AG04449 (cell line): ENCODE measurements at regions not wholly inside any gene's neighbourhood (a gene's known extent, or its start where the extent isn't known, plus 50 kb on each side); places are given as distances from the start of the nearest gene placed in this dataset.

Source experiments
- CTCF ChIA-PET: fragments of 350-600 bp; formaldehyde crosslinking; extraction: SDS; loops from one replicate; lab custom pipeline; 2021; ENCODE audit warnings: antibody characterized with exemption; lab: Yijun Ruan, JAX
- POLR2A ChIA-PET: fragments of 400-600, 350-600 bp; formaldehyde crosslinking; extraction: SDS; loops from one replicate; lab custom pipeline; 2020; ENCODE audit warnings: antibody characterized with exemption, inconsistent platforms; lab: Yijun Ruan, JAX
- DNase-seq: peaks from one replicate; pipeline ENCODE4 v3.0.0-alpha.2; 2010; ENCODE audit warnings: low read depth, low spot score
- H3K4me3 ChIP-seq: 2 replicates; pipeline ENCODE4 v1.5.1; 2011; ENCODE audit warnings: low read depth, mild to moderate bottlenecking, control low read depth, low read length
- CTCF ChIP-seq: IDR thresholded peaks from one replicate; pipeline ENCODE4 v1.5.1; 2011; ENCODE audit warnings: mild to moderate bottlenecking, moderate library complexity, low read length, control low read depth, inconsistent platforms; ENCODE audit not compliant: insufficient read depth; ENCODE audit errors: missing control alignments

- DNase-seq = no peak
- POLR2A ChIA-PET = no interaction called here
- CTCF ChIA-PET = no interaction called here
- no peak for TF ChIP-seq CTCF
- no peak overlapping the region for H3K4me3 ChIP-seq
Measured at GRCh38 chr6:139602577-139602976, 228.1 kb upstream of the CITED2 start.

GRCh38 chr6:139600919-139601475 lies 226.5 kb upstream of the CITED2 start:
- TF ChIP-seq CTCF = no peak
- ChIA-PET CTCF (no interaction called here), POLR2A (no interaction called here)

GRCh38 chr6:139600343-139600742 lies 225.9 kb upstream of the CITED2 start:
- TF ChIP-seq CTCF = no peak
- ChIA-PET CTCF (no interaction called here), POLR2A (no interaction called here)
- no peak overlapping the region for H3K4me3 ChIP-seq
- no peak for DNase-seq

More at GRCh38 chr6:139600919-139601475, 226.5 kb upstream of the CITED2 start:
- H3K4me3 ChIP-seq = no peak overlapping the region
- DNase-seq = no peak

- DNase-seq = peak; percentile 98
- ChIA-PET POLR2A (interaction anchor here (0.6 to 2.5 kb wide), 7 partner anchors 11 to 453 kb away, joined by 3 to 52 read pairs (median 4); partner anchors contain the start of gene CITED2), CTCF (no interaction called here)
- TF ChIP-seq CTCF = no peak
- no peak overlapping the region for H3K4me3 ChIP-seq
Measured at GRCh38 chr6:139597771-139598755, 223.6 kb upstream of the CITED2 start.

- H3K4me3 ChIP-seq = no peak overlapping the region
Measured at GRCh38 chr6:139597087-139597763, 222.8 kb upstream of the CITED2 start.

More at GRCh38 chr6:139597087-139597763, 222.8 kb upstream of the CITED2 start:
- TF ChIP-seq CTCF = no peak
- no peak for DNase-seq
- POLR2A ChIA-PET = interaction anchor here (0.6 to 2.5 kb wide), 6 partner anchors 10 to 226 kb away, joined by 3 to 52 read pairs (median 5); partner anchors contain the start of gene CITED2
- CTCF ChIA-PET = no interaction called here
